ENCODE measurements at regions not wholly inside any gene's neighbourhood (a gene's known extent, or its start where the extent isn't known, plus 50 kb on each side); places are given as distances from the start of the nearest gene placed in this dataset.

- ATAC-seq (no peak), DNase-seq (ENCODE audit: low spot score) (no peak)
- Mint-ChIP-seq H3K27me3 (peaks cover 4 to 20% of the 10 kb centered on the region in 2 donors), H3K4me3 (no peak overlapping the region), H3K36me3 (no peaks in the 10 kb centered on the region), H3K27ac (no peak overlapping the region), H3K4me1 (ENCODE audit: low read depth in 2 of 2) (no peaks in the 10 kb centered on the region), H3K9me3 (no peaks in the 10 kb centered on the region)
Measured at GRCh38 chr10:121027371-121027770, 176.2 kb downstream of the WDR11 start.

GRCh38 chr10:121032460-121032859, 181.3 kb downstream of the WDR11 start:
- no peaks in the 10 kb centered on the region for H3K36me3 Mint-ChIP-seq
- H3K4me3 Mint-ChIP-seq, result no peak overlapping the region
- no peaks in the 10 kb centered on the region for H3K4me1 Mint-ChIP-seq (ENCODE audit: low read depth in 2 of 2)
- H3K9me3 Mint-ChIP-seq, result no peaks in the 10 kb centered on the region
- DNase-seq (ENCODE audit: low spot score) (no peak), ATAC-seq (no peak)
- peaks cover 0 to 1% of the 10 kb centered on the region in 2 donors for H3K27me3 Mint-ChIP-seq
- no peak overlapping the region for H3K27ac Mint-ChIP-seq

- peaks cover 0 to 7% of the 10 kb centered on the region in 2 donors for H3K27me3 Mint-ChIP-seq
- no peaks in the 10 kb centered on the region for H3K4me1 Mint-ChIP-seq (ENCODE audit: low read depth in 2 of 2)
- no peaks in the 10 kb centered on the region for H3K9me3 Mint-ChIP-seq
- no peak overlapping the region for H3K4me3 Mint-ChIP-seq
- ATAC-seq (no peak), DNase-seq (ENCODE audit: low spot score) (no peak)
- no peaks in the 10 kb centered on the region for H3K36me3 Mint-ChIP-seq
- no peak overlapping the region for H3K27ac Mint-ChIP-seq
Measured at GRCh38 chr10:121033366-121033765, 182.2 kb downstream of the WDR11 start.

GRCh38 chr10:121036431-121036830, 185.3 kb downstream of the WDR11 start:
- no peaks in the 10 kb centered on the region for H3K4me1 Mint-ChIP-seq (ENCODE audit: low read depth in 2 of 2)

GRCh38 chr10:121041499-121041898, 190.3 kb downstream of the WDR11 start:
- H3K36me3 Mint-ChIP-seq, result no peaks in the 10 kb centered on the region
- no peaks in the 10 kb centered on the region for H3K9me3 Mint-ChIP-seq
- no peak for ATAC-seq
- no peak overlapping the region for H3K27ac Mint-ChIP-seq
- no peaks in the 10 kb centered on the region for H3K4me1 Mint-ChIP-seq (ENCODE audit: low read depth in 2 of 2)
- no peak for DNase-seq (ENCODE audit: low spot score)
- H3K4me3 Mint-ChIP-seq, result no peak overlapping the region
- peaks cover 0 to 16% of the 10 kb centered on the region in 2 donors for H3K27me3 Mint-ChIP-seq

More at GRCh38 chr10:121036431-121036830, 185.3 kb downstream of the WDR11 start:
- no peak for DNase-seq (ENCODE audit: low spot score)
- no peak for ATAC-seq
- Mint-ChIP-seq H3K27ac (no peak overlapping the region), H3K27me3 (peaks cover 0 to 11% of the 10 kb centered on the region in 2 donors), H3K4me3 (no peak overlapping the region), H3K9me3 (no peaks in the 10 kb centered on the region), H3K36me3 (no peaks in the 10 kb centered on the region)

- Mint-ChIP-seq H3K4me1 (ENCODE audit: low read depth in 2 of 2) (no peaks in the 10 kb centered on the region), H3K27me3 (peaks cover 0 to 16% of the 10 kb centered on the region in 2 donors)
Measured at GRCh38 chr10:121041906-121042305, 190.7 kb downstream of the WDR11 start.

GRCh38 chr10:121042342-121042741, 191.2 kb downstream of the WDR11 start:
- ATAC-seq, result no peak
- Mint-ChIP-seq H3K4me3 (no peak overlapping the region), H3K27ac (no peak overlapping the region), H3K27me3 (peaks cover 0 to 16% of the 10 kb centered on the region in 2 donors), H3K9me3 (no peaks in the 10 kb centered on the region), H3K36me3 (no peaks in the 10 kb centered on the region), H3K4me1 (ENCODE audit: low read depth in 2 of 2) (no peaks in the 10 kb centered on the region)
- no peak for DNase-seq (ENCODE audit: low spot score)

More at GRCh38 chr10:121041906-121042305, 190.7 kb downstream of the WDR11 start:
- Mint-ChIP-seq H3K36me3 (no peaks in the 10 kb centered on the region), H3K4me3 (no peak overlapping the region), H3K27ac (no peak overlapping the region), H3K9me3 (no peaks in the 10 kb centered on the region)
- DNase-seq (ENCODE audit: low spot score) (no peak), ATAC-seq (no peak)

GRCh38 chr10:121043124-121043849, 192.1 kb downstream of the WDR11 start:
- DNase-seq (ENCODE audit: low spot score), result no peak
- Mint-ChIP-seq H3K9me3 (no peaks in the 10 kb centered on the region), H3K4me1 (ENCODE audit: low read depth in 2 of 2) (no peaks in the 10 kb centered on the region), H3K36me3 (no peaks in the 10 kb centered on the region), H3K4me3 (no peak overlapping the region), H3K27me3 (peaks cover 0 to 10% of the 10 kb centered on the region in 2 donors), H3K27ac (no peak overlapping the region)
- ATAC-seq, result peak in 1 of 2 donors; percentile 53

GRCh38 chr10:121048749-121049148, 197.6 kb downstream of the WDR11 start:
- no peak for DNase-seq (ENCODE audit: low spot score)
- peaks cover 0 to 5% of the 10 kb centered on the region in 2 donors for H3K27me3 Mint-ChIP-seq
- H3K4me3 Mint-ChIP-seq, result no peak overlapping the region
- ATAC-seq, result no peak
- no peak overlapping the region for H3K27ac Mint-ChIP-seq
- H3K4me1 Mint-ChIP-seq (ENCODE audit: low read depth in 2 of 2), result no peaks in the 10 kb centered on the region
- H3K36me3 Mint-ChIP-seq, result no peaks in the 10 kb centered on the region
- H3K9me3 Mint-ChIP-seq, result no peaks in the 10 kb centered on the region

- no peaks in the 10 kb centered on the region for H3K36me3 Mint-ChIP-seq
- peaks cover 0 to 5% of the 10 kb centered on the region in 2 donors for H3K27me3 Mint-ChIP-seq
- DNase-seq (ENCODE audit: low spot score), result no peak
- no peak for ATAC-seq
- no peak overlapping the region for H3K4me3 Mint-ChIP-seq
- H3K9me3 Mint-ChIP-seq, result no peaks in the 10 kb centered on the region
- H3K27ac Mint-ChIP-seq, result no peak overlapping the region
- H3K4me1 Mint-ChIP-seq (ENCODE audit: low read depth in 2 of 2), result no peaks in the 10 kb centered on the region
Measured at GRCh38 chr10:121049489-121049888, 198.3 kb downstream of the WDR11 start.

GRCh38 chr10:121049923-121050322, 198.8 kb downstream of the WDR11 start:
- Mint-ChIP-seq H3K36me3 (no peaks in the 10 kb centered on the region), H3K4me3 (no peak overlapping the region), H3K27me3 (peaks cover 0 to 5% of the 10 kb centered on the region in 2 donors), H3K4me1 (ENCODE audit: low read depth in 2 of 2) (no peaks in the 10 kb centered on the region), H3K27ac (no peak overlapping the region), H3K9me3 (no peaks in the 10 kb centered on the region)
- DNase-seq (ENCODE audit: low spot score), result no peak
- ATAC-seq, result no peak

GRCh38 chr10:121051171-121051570, 200.0 kb downstream of the WDR11 start:
- Mint-ChIP-seq H3K9me3 (no peaks in the 10 kb centered on the region), H3K36me3 (no peaks in the 10 kb centered on the region), H3K4me1 (ENCODE audit: low read depth in 2 of 2) (no peaks in the 10 kb centered on the region), H3K27me3 (peaks cover 0 to 5% of the 10 kb centered on the region in 2 donors), H3K4me3 (no peak overlapping the region), H3K27ac (no peak overlapping the region)
- DNase-seq (ENCODE audit: low spot score) (no peak), ATAC-seq (no peak)

GRCh38 chr10:121051696-121052279, 200.6 kb downstream of the WDR11 start:
- peaks cover 5 to 9% of the 10 kb centered on the region in 2 donors for H3K27me3 Mint-ChIP-seq
- H3K4me1 Mint-ChIP-seq (ENCODE audit: low read depth in 2 of 2), result no peaks in the 10 kb centered on the region
- no peak overlapping the region for H3K27ac Mint-ChIP-seq
- DNase-seq (ENCODE audit: low spot score), result no peak
- no peaks in the 10 kb centered on the region for H3K36me3 Mint-ChIP-seq
- no peak overlapping the region for H3K4me3 Mint-ChIP-seq
- H3K9me3 Mint-ChIP-seq, result no peaks in the 10 kb centered on the region
- no peak for ATAC-seq

GRCh38 chr10:121053151-121053550, 202.0 kb downstream of the WDR11 start:
- Mint-ChIP-seq H3K36me3 (no peaks in the 10 kb centered on the region), H3K4me1 (ENCODE audit: low read depth in 2 of 2) (no peaks in the 10 kb centered on the region), H3K27me3 (peaks cover 9 to 12% of the 10 kb centered on the region in 2 donors), H3K4me3 (no peak overlapping the region), H3K27ac (no peak overlapping the region), H3K9me3 (no peaks in the 10 kb centered on the region)
- no peak for DNase-seq (ENCODE audit: low spot score)
- ATAC-seq, result no peak

Measured in natural killer cell treated with Interleukin-12 subunit alpha and Interleukin-12 subunit beta and Interleukin-15 and Interleukin-18, amount 100 ng/mL, for 72 hours (primary cell).